Stomach (tissue), 4 donors: ENCODE measurements at regions not wholly inside any gene's neighbourhood (a gene's known extent, or its start where the extent isn't known, plus 50 kb on each side); places are given as distances from the start of the nearest gene placed in this dataset.

Source experiments
- POLR2A ChIP-seq, 4 donors: fragments of 450-650 bp; IDR thresholded peaks; one replicate each; pipeline ENCODE4 v1.6.1; 2016; ENCODE audit warnings: antibody characterized with exemption in 4 of 4, control low read depth in 2 of 4, mild to moderate bottlenecking in 1 of 4, moderate library complexity in 1 of 4
- TF ChIP-seq, protein P1 (sequence below), 7 experiments: fragments of 450-650 bp in 4 of 7; fragments of 200-600 bp in 3 of 7; sonication (generic) in 3 of 7; IDR thresholded peaks; one replicate each; pipeline ENCODE4 v1.5.1; 2016 to 2019; ENCODE audit warnings: antibody characterized with exemption in 7 of 7, control low read depth in 2 of 7, mild to moderate bottlenecking in 1 of 7

DNA sequence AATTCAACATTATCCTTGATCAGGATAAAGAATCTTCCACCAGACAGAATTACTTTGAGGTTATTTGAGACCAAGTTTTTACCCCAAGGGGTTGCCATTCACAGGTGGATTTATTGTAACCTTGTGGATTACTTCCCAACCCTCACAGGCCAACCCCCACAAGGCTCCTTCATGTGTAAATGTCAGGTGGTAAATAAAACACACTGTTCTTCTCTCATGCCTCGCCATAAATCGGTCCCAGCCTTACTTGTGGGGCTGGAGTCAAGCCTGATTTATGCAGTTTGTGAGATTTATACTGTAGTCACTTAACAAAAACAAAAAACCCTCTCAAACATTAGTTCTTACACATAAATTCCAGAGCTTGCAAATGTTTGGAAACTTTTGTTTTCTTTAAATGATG, 98.6 kb upstream of the IRX3 start:
- TF ChIP-seq, protein P1, sequence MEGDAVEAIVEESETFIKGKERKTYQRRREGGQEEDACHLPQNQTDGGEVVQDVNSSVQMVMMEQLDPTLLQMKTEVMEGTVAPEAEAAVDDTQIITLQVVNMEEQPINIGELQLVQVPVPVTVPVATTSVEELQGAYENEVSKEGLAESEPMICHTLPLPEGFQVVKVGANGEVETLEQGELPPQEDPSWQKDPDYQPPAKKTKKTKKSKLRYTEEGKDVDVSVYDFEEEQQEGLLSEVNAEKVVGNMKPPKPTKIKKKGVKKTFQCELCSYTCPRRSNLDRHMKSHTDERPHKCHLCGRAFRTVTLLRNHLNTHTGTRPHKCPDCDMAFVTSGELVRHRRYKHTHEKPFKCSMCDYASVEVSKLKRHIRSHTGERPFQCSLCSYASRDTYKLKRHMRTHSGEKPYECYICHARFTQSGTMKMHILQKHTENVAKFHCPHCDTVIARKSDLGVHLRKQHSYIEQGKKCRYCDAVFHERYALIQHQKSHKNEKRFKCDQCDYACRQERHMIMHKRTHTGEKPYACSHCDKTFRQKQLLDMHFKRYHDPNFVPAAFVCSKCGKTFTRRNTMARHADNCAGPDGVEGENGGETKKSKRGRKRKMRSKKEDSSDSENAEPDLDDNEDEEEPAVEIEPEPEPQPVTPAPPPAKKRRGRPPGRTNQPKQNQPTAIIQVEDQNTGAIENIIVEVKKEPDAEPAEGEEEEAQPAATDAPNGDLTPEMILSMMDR (IDR thresholded peaks at IDR 0.05): no peak
- TF ChIP-seq POLR2A (IDR thresholded peaks at IDR 0.05): no peak
